Stimulated activated CD4-positive, alpha-beta T cell treated with anti-CD3 and anti-CD28 coated beads, Interleukin-12 subunit alpha, Interleukin-12 subunit beta, amount 100 ng/mL, for 24 hours (primary cell): ENCODE measurements at regions not wholly inside any gene's neighbourhood (a gene's known extent, or its start where the extent isn't known, plus 50 kb on each side); places are given as distances from the start of the nearest gene placed in this dataset.

Source experiments
- DNase-seq, 2 experiments: peaks; one replicate each; pipeline ENCODE4 v3.0.0-alpha.2; 2020; ENCODE audit warnings: low read depth in 2 of 2

- no peak for DNase-seq
Measured at GRCh38 chr12:113521708-113522107, 50.0 kb upstream of the LHX5 start.
